K562 (cell line): ENCODE measurements at regions not wholly inside any gene's neighbourhood (a gene's known extent, or its start where the extent isn't known, plus 50 kb on each side); places are given as distances from the start of the nearest gene placed in this dataset.

Source experiments
- CTBP1 ChIP-seq: fragments of 450-650 bp; IDR thresholded peaks from 2 replicates; pipeline ENCODE4 v1.6.1; 2016; ENCODE audit warnings: borderline replicate concordance
- ETV5 ChIP-seq: sonication (generic); formaldehyde crosslinking; IDR thresholded peaks from 2 replicates; pipeline ENCODE4 v1.4.0; 2020; ENCODE audit warnings: low read depth, mild to moderate bottlenecking, missing genetic modification reagents
- PBX2 ChIP-seq, 2 experiments: IDR thresholded peaks in 1 of 2; conservative IDR thresholded peaks in 1 of 2; 2 replicates each; pipeline ENCODE4 v1.6.1; 2016; ENCODE audit warnings: low read depth in 2 of 2, mild to moderate bottlenecking in 1 of 2, missing compliant biosample characterization in 1 of 2, missing genetic modification characterization in 1 of 2, moderate library complexity in 1 of 2
- PREB ChIP-seq: sonication (generic); formaldehyde crosslinking; IDR thresholded peaks from 2 replicates; pipeline ENCODE4 v1.8.1; 2023; ENCODE audit warnings: mild to moderate bottlenecking, missing genetic modification reagents
- RBM25 ChIP-seq: fragments of 200-400 bp; formaldehyde crosslinking; IDR thresholded peaks from 2 replicates; pipeline ENCODE4 v1.6.1; 2018; ENCODE audit warnings: low read length, low read depth, moderate library complexity; ENCODE audit not compliant: severe bottlenecking
- RFX1 ChIP-seq: fragments of 450-650 bp; IDR thresholded peaks from 2 replicates; pipeline ENCODE4 v1.6.1; 2016; ENCODE audit warnings: mild to moderate bottlenecking, moderate library complexity
- SFPQ ChIP-seq: fragments of 200-400 bp; formaldehyde crosslinking; IDR thresholded peaks from 2 replicates; pipeline ENCODE4 v1.6.1; 2017; ENCODE audit warnings: mild to moderate bottlenecking, low read depth, low read length, moderate library complexity
- TRIM25 ChIP-seq: fragments of 450-650 bp; IDR thresholded peaks from 2 replicates; pipeline ENCODE4 v1.7.0; 2016; ENCODE audit warnings: borderline replicate concordance
- ZNF12 ChIP-seq: sonication (generic); formaldehyde crosslinking; IDR thresholded peaks from 2 replicates; pipeline ENCODE4 v1.4.0; 2020; ENCODE audit warnings: mild to moderate bottlenecking, missing genetic modification reagents
- ZNF280A ChIP-seq: fragments of 450-650 bp; IDR thresholded peaks from 2 replicates; pipeline ENCODE4 v1.6.1; 2018; ENCODE audit warnings: mild to moderate bottlenecking, low read depth; ENCODE audit not compliant: partially characterized antibody
- ZNF518B ChIP-seq: fragments of 250-450 bp; sonication (Bioruptor Pico); IDR thresholded peaks from 2 replicates; pipeline ENCODE4 v1.5.0; 2021; ENCODE audit warnings: mild to moderate bottlenecking, moderate library complexity
- ZNF79 ChIP-seq: fragments of 250-450 bp; sonication (Bioruptor Pico); IDR thresholded peaks from 2 replicates; pipeline ENCODE4 v1.4.0; 2020; ENCODE audit warnings: low read depth, mild to moderate bottlenecking, moderate library complexity

- no peak for TF ChIP-seq ZNF280A
- TF ChIP-seq ZNF79 (CRISPR knock-in tag), result no peak
- TF ChIP-seq PBX2 (CRISPR knock-in tag; IDR thresholded peaks at IDR 0.05; ENCODE audit: low read depth), result no peak
- no peak for TF ChIP-seq PBX2 (tag; conservative IDR thresholded peaks at IDR 0.05; ENCODE audit: low read depth)
- TF ChIP-seq ZNF12 (CRISPR knock-in tag), result no peak
- TF ChIP-seq ETV5, result peak; percentile 27; the same call in 1 of the 2 replicates
- TF ChIP-seq RBM25, result peak; percentile 88
- TF ChIP-seq CTBP1, result no peak
- no peak for TF ChIP-seq PREB
- TF ChIP-seq RFX1, result no peak
- TF ChIP-seq ZNF518B (CRISPR knock-in tag), result no peak
- TF ChIP-seq TRIM25, result no peak
- TF ChIP-seq SFPQ, result no peak
These were observed 83.5 kb upstream of the CUX1 start (continued) for GRCh38 chr7:101733713-101734475.
